GM12873 (cell line): ENCODE measurements at regions not wholly inside any gene's neighbourhood (a gene's known extent, or its start where the extent isn't known, plus 50 kb on each side); places are given as distances from the start of the nearest gene placed in this dataset.

Experiments used
- TF ChIP-seq, protein P1 (sequence below): IDR thresholded peaks from 2 replicates; pipeline ENCODE4 v1.5.1; 2012; ENCODE audit warnings: low read depth, mild to moderate bottlenecking, moderate library complexity, low read length, control low read depth; ENCODE audit not compliant: insufficient read depth; ENCODE audit errors: missing control alignments

DNA sequence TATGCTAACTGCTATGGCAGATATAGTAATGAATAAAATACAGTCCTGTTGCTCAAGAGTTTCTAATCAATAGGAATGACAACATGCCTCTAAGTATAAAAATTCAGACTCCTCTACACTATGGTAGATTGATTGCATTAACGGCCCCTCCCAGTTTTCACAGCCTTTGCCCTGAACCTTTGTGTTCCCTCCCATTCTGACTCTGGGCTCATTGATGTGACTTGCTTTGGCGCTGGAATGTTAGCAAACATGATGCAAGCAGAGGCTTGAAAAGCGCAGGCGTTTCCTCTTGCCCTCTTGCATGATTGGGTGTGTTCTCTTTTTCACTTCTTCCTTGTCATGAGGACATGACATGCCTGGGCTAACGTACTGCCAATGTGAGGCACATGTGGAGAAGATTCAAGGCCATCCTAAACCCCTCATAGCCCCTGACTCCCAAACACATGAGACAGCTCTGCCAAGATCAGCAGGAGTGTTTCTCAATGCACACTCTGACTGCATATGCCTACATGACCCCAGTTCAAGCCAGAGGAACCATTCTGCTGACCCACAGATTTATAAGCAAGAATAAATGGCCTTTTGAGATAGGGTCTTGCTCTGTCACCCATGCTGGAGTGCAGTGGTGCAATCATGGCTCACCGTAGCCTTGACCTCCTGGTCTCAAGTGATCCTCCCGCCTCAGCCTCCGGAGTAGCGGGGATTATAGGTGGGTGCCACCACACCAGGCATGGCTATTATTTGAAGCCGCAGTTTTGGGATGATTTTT, 49.7 kb upstream of the CD28 start:
- TF ChIP-seq, protein P1, sequence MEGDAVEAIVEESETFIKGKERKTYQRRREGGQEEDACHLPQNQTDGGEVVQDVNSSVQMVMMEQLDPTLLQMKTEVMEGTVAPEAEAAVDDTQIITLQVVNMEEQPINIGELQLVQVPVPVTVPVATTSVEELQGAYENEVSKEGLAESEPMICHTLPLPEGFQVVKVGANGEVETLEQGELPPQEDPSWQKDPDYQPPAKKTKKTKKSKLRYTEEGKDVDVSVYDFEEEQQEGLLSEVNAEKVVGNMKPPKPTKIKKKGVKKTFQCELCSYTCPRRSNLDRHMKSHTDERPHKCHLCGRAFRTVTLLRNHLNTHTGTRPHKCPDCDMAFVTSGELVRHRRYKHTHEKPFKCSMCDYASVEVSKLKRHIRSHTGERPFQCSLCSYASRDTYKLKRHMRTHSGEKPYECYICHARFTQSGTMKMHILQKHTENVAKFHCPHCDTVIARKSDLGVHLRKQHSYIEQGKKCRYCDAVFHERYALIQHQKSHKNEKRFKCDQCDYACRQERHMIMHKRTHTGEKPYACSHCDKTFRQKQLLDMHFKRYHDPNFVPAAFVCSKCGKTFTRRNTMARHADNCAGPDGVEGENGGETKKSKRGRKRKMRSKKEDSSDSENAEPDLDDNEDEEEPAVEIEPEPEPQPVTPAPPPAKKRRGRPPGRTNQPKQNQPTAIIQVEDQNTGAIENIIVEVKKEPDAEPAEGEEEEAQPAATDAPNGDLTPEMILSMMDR: no peak
